ENCODE measurements at regions not wholly inside any gene's neighbourhood (a gene's known extent, or its start where the extent isn't known, plus 50 kb on each side); places are given as distances from the start of the nearest gene placed in this dataset.

- no peak overlapping the region for H3K18ac ChIP-seq (ENCODE audit: low read length)
- H2BK5ac ChIP-seq (ENCODE audit: low read depth, low read length, poor library complexity) = no peak overlapping the region
- H3K27me3 ChIP-seq (ENCODE audit: insufficient read depth, low read length) = no peaks in the 10 kb centered on the region
- no peaks in the 10 kb centered on the region for H3K4me1 ChIP-seq (ENCODE audit: control insufficient read depth in 1 of 2, insufficient read depth in 2 of 2, low read length in 2 of 2)
- no peak overlapping the region for H3K23ac ChIP-seq (ENCODE audit: low read length)
- H3K9ac ChIP-seq (ENCODE audit: low read length) = no peak overlapping the region
- H4K8ac ChIP-seq (ENCODE audit: low read depth, low read length) = no peak overlapping the region
- H3K14ac ChIP-seq (ENCODE audit: low read length) = no peak overlapping the region
- DNase-seq = no peak
- no peak overlapping the region for H4K91ac ChIP-seq (ENCODE audit: low read depth, low read length)
- WGBS (ENCODE audit: extremely low coverage, insufficient coverage, insufficient read length) = no CpG with 5 or more reads among the region's 5 CpGs
- H3K79me1 ChIP-seq (ENCODE audit: low read length) = no peaks in the 10 kb centered on the region
- H2BK120ac ChIP-seq (ENCODE audit: insufficient read depth, low read length, poor library complexity) = no peak overlapping the region
- no peak overlapping the region for H2AFZ ChIP-seq (ENCODE audit: insufficient read depth, low read length, poor library complexity)
- H4K12ac ChIP-seq (ENCODE audit: low read depth, low read length) = no peak overlapping the region
- H3K4ac ChIP-seq (ENCODE audit: low read depth, low read length) = no peak overlapping the region
- no peak overlapping the region for H3K4me3 ChIP-seq (ENCODE audit: low read depth, low read length)
- no peak overlapping the region for H2AK5ac ChIP-seq (ENCODE audit: low read length)
- H3K9me3 ChIP-seq (ENCODE audit: insufficient read depth, low read depth, low read length) = no peaks in the 10 kb centered on the region
- no peak overlapping the region for H2BK12ac ChIP-seq (ENCODE audit: low read length)
- H3K4me2 ChIP-seq (ENCODE audit: low read length) = no peak overlapping the region
- H3K27ac ChIP-seq (ENCODE audit: low read depth, low read length) = no peak overlapping the region
- H3K36me3 ChIP-seq (ENCODE audit: control insufficient read depth in 1 of 2, insufficient read depth in 2 of 2, low read length in 2 of 2) = no peaks in the 10 kb centered on the region
- no peaks in the 10 kb centered on the region for H3K79me2 ChIP-seq (ENCODE audit: control insufficient read depth, insufficient read depth, low read length, poor library complexity)
Measured at GRCh38 chr20:60246751-60247150, 288.5 kb downstream of the CDH26 start.

GRCh38 chr20:60249436-60249835, 291.2 kb downstream of the CDH26 start:
- Histone ChIP-seq H3K9me3 (ENCODE audit: insufficient read depth, low read depth, low read length) (no peaks in the 10 kb centered on the region), H3K27me3 (ENCODE audit: insufficient read depth, low read length) (no peaks in the 10 kb centered on the region), H3K36me3 (ENCODE audit: control insufficient read depth in 1 of 2, insufficient read depth in 2 of 2, low read length in 2 of 2) (no peaks in the 10 kb centered on the region), H4K12ac (ENCODE audit: low read depth, low read length) (no peak overlapping the region), H3K4me3 (ENCODE audit: low read depth, low read length) (no peak overlapping the region), H2BK5ac (ENCODE audit: low read depth, low read length, poor library complexity) (no peak overlapping the region), H3K79me1 (ENCODE audit: low read length) (no peaks in the 10 kb centered on the region), H3K79me2 (ENCODE audit: control insufficient read depth, insufficient read depth, low read length, poor library complexity) (no peaks in the 10 kb centered on the region), H2BK120ac (ENCODE audit: insufficient read depth, low read length, poor library complexity) (no peak overlapping the region), H3K4ac (ENCODE audit: low read depth, low read length) (no peak overlapping the region), H3K9ac (ENCODE audit: low read length) (no peak overlapping the region), H3K27ac (ENCODE audit: low read depth, low read length) (no peak overlapping the region), H4K91ac (ENCODE audit: low read depth, low read length) (no peak overlapping the region), H3K4me2 (ENCODE audit: low read length) (no peak overlapping the region), H2BK12ac (ENCODE audit: low read length) (no peak overlapping the region), H3K14ac (ENCODE audit: low read length) (no peak overlapping the region), H2AFZ (ENCODE audit: insufficient read depth, low read length, poor library complexity) (no peak overlapping the region), H4K8ac (ENCODE audit: low read depth, low read length) (no peak overlapping the region), H2AK5ac (ENCODE audit: low read length) (no peak overlapping the region), H3K18ac (ENCODE audit: low read length) (no peak overlapping the region), H3K4me1 (ENCODE audit: control insufficient read depth in 1 of 2, insufficient read depth in 2 of 2, low read length in 2 of 2) (no peaks in the 10 kb centered on the region), H3K23ac (ENCODE audit: low read length) (no peak overlapping the region)
- WGBS (ENCODE audit: extremely low coverage, insufficient coverage, insufficient read length) = no CpG with 5 or more reads among the region's 8 CpGs
- peak; percentile 87 to 89 for DNase-seq

GRCh38 chr20:60250251-60250650, 292.0 kb downstream of the CDH26 start:
- no peak for DNase-seq
- Histone ChIP-seq H2BK120ac (ENCODE audit: insufficient read depth, low read length, poor library complexity) (no peak overlapping the region), H4K12ac (ENCODE audit: low read depth, low read length) (no peak overlapping the region), H3K14ac (ENCODE audit: low read length) (no peak overlapping the region), H3K4me1 (ENCODE audit: control insufficient read depth in 1 of 2, insufficient read depth in 2 of 2, low read length in 2 of 2) (no peaks in the 10 kb centered on the region), H3K36me3 (ENCODE audit: control insufficient read depth in 1 of 2, insufficient read depth in 2 of 2, low read length in 2 of 2) (no peaks in the 10 kb centered on the region), H3K79me2 (ENCODE audit: control insufficient read depth, insufficient read depth, low read length, poor library complexity) (no peaks in the 10 kb centered on the region), H3K4me3 (ENCODE audit: low read depth, low read length) (no peak overlapping the region), H2BK5ac (ENCODE audit: low read depth, low read length, poor library complexity) (no peak overlapping the region), H4K91ac (ENCODE audit: low read depth, low read length) (no peak overlapping the region), H3K27ac (ENCODE audit: low read depth, low read length) (no peak overlapping the region), H4K8ac (ENCODE audit: low read depth, low read length) (no peak overlapping the region), H3K4ac (ENCODE audit: low read depth, low read length) (no peak overlapping the region), H3K4me2 (ENCODE audit: low read length) (no peak overlapping the region), H2AFZ (ENCODE audit: insufficient read depth, low read length, poor library complexity) (no peak overlapping the region), H3K9me3 (ENCODE audit: insufficient read depth, low read depth, low read length) (no peaks in the 10 kb centered on the region), H3K9ac (ENCODE audit: low read length) (no peak overlapping the region), H3K27me3 (ENCODE audit: insufficient read depth, low read length) (no peaks in the 10 kb centered on the region), H3K79me1 (ENCODE audit: low read length) (no peaks in the 10 kb centered on the region), H3K23ac (ENCODE audit: low read length) (no peak overlapping the region), H2AK5ac (ENCODE audit: low read length) (no peak overlapping the region), H2BK12ac (ENCODE audit: low read length) (no peak overlapping the region), H3K18ac (ENCODE audit: low read length) (no peak overlapping the region)
- WGBS (ENCODE audit: extremely low coverage, insufficient coverage, insufficient read length) = no CpG with 5 or more reads among the region's 5 CpGs

- Histone ChIP-seq H4K8ac (ENCODE audit: low read depth, low read length) (no peak overlapping the region), H4K91ac (ENCODE audit: low read depth, low read length) (no peak overlapping the region), H3K4ac (ENCODE audit: low read depth, low read length) (no peak overlapping the region), H3K79me2 (ENCODE audit: control insufficient read depth, insufficient read depth, low read length, poor library complexity) (no peaks in the 10 kb centered on the region), H3K4me1 (ENCODE audit: control insufficient read depth in 1 of 2, insufficient read depth in 2 of 2, low read length in 2 of 2) (no peaks in the 10 kb centered on the region), H3K14ac (ENCODE audit: low read length) (no peak overlapping the region), H3K18ac (ENCODE audit: low read length) (no peak overlapping the region), H3K9me3 (ENCODE audit: insufficient read depth, low read depth, low read length) (no peaks in the 10 kb centered on the region), H3K36me3 (ENCODE audit: control insufficient read depth in 1 of 2, insufficient read depth in 2 of 2, low read length in 2 of 2) (no peaks in the 10 kb centered on the region), H2BK5ac (ENCODE audit: low read depth, low read length, poor library complexity) (no peak overlapping the region), H2BK12ac (ENCODE audit: low read length) (no peak overlapping the region), H4K12ac (ENCODE audit: low read depth, low read length) (no peak overlapping the region), H3K27ac (ENCODE audit: low read depth, low read length) (no peak overlapping the region), H3K79me1 (ENCODE audit: low read length) (no peaks in the 10 kb centered on the region), H3K9ac (ENCODE audit: low read length) (no peak overlapping the region), H3K4me3 (ENCODE audit: low read depth, low read length) (no peak overlapping the region), H2AK5ac (ENCODE audit: low read length) (no peak overlapping the region), H2AFZ (ENCODE audit: insufficient read depth, low read length, poor library complexity) (no peak overlapping the region), H3K4me2 (ENCODE audit: low read length) (no peak overlapping the region), H3K27me3 (ENCODE audit: insufficient read depth, low read length) (no peaks in the 10 kb centered on the region), H3K23ac (ENCODE audit: low read length) (no peak overlapping the region), H2BK120ac (ENCODE audit: insufficient read depth, low read length, poor library complexity) (no peak overlapping the region)
- no CpG with 5 or more reads among the region's 2 CpGs for WGBS (ENCODE audit: extremely low coverage, insufficient coverage, insufficient read length)
- no peak for DNase-seq
Measured at GRCh38 chr20:60252866-60253265, 294.6 kb downstream of the CDH26 start.
